PC-9 (cell line): ENCODE measurements at regions not wholly inside any gene's neighbourhood (a gene's known extent, or its start where the extent isn't known, plus 50 kb on each side); places are given as distances from the start of the nearest gene placed in this dataset.

Experiments used
- CTCF ChIP-seq: fragments of 200-600 bp; sonication (generic); conservative IDR thresholded peaks from 2 replicates; pipeline ENCODE4 v1.6.1; 2017; ENCODE audit warnings: mixed run types, antibody characterized with exemption, mild to moderate bottlenecking, moderate library complexity
- EZH2 ChIP-seq: fragments of 200-600 bp; sonication (generic); IDR thresholded peaks from 2 replicates; pipeline ENCODE4 v1.8.0; 2017; ENCODE audit warnings: antibody characterized with exemption, low read depth

GRCh38 chr4:166432125-166432524, 559.1 kb downstream of the TLL1 start:
- TF ChIP-seq CTCF (no peak), EZH2 (no peak)
